Hematopoietic multipotent progenitor cell (in vitro differentiated cells): ENCODE measurements at regions not wholly inside any gene's neighbourhood (a gene's known extent, or its start where the extent isn't known, plus 50 kb on each side); places are given as distances from the start of the nearest gene placed in this dataset.

Source experiments
- DNase-seq, 3 donors: peaks; one replicate each; pipeline ENCODE4 v3.0.0-alpha.2; 2011 to 2015; ENCODE audit warnings: low read depth in 2 of 3, low spot score in 2 of 3

DNA sequence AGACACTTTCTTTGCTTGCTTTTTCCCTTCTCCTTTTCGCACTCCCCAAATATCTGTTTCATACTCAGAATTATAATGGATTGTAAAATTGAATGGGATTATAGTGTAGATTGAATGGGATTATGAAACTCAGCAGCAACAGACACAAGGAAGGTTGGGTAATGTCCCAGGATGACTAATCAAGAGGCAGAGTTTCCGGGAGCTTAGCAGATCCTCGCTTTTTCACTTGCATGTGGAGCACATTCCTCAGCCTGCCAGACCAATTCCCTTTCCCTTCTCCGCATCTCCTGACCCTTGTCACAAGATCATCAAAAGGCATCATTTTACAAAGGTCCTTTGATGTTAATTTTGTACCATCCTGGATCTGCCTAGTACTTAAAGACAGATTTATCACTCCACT, 55.1 kb upstream of the SLC1A1 start:
- DNase-seq, result no peak

DNA sequence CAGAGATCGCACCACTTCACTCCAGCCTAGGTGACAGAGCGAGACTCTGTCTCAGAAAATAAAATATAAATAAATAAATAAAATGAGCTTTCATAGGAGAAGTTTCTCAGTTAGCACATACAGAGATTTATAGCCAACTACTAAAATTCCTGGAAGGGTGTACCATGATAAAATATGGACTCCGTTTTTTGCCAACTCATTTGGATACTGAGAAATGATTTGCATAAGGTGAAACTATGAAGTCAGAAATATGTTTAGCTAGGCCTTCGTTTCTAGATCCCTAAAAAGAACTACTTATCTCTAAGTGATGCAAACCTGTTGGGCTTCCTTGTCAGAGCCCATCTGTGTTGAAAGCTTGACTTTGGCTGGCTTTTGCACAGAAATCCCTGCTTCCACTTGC, 56.9 kb upstream of the SLC1A1 start:
- DNase-seq, result no peak

DNA sequence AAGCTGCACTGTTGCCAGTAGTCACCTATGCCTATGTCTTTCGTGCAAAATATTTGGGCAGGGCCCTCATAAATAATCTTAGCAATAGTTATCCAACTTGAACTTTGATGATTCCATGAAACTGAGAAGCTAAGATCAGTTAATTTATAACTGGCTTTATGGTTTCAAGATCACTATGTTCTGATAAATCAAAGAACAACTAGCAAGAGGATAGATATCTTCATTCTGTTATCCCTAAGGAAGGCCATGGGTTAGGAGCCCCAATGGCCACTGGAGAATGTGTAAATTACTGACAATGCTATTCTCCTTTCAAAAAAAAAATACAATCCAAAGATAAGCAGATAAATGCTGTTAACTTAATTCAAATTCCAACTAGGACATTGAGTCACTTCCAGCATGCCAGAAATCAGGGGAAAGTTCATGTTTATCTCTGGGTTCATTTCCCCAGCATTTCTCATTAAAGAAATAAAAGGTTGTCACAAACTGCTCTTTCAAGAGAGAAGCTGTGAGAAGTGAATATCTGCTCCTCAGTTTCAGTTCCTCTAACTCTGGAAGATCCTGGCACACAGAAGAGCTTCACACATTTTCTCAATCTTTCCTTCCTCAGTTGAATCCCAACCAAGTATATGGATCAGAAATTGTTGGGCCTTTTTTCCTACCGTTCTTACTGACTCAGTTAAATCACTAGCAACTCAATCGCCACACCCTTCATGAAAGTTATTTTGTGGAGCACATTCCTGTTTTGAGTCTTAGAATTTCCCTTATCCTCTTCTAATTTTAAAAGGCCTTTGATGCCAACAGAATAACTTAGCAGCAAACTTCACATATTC, 59.6 kb upstream of the SLC1A1 start:
- DNase-seq, result no peak

DNA sequence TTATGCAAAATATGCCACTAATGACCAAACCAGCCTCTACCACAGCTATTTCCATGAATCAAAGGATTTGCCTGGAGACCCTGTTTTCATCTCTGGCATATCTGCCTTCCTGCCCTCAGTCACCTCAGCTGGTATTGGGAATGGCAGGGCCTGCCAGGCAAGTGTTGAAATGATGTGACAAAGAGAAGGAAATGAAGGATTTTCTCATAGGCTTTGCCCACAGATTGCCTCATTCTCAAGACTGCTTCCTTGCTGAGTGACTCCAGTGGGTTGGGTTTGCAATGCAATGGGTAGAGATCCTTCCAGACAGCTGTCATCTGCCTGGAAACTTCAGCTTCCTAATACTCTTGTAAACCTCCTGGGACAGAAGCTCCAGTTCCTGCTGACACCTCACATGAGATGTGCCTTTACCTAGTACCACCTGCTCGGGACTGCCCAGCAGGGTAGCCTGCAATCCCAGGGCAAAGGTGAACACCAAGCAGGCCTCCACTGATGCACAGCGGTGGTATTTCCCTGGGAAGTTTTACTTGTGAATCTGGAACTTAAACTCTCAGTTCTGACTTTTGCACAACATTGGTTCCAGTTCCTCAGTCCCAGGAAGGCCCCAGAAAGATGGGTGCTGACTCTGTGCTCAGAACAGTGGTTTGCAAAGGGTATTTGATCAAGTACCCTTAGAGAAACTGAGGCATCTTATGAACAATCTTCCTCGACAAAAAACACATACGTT, 64.8 kb upstream of the SLC1A1 start:
- DNase-seq, result no peak

DNA sequence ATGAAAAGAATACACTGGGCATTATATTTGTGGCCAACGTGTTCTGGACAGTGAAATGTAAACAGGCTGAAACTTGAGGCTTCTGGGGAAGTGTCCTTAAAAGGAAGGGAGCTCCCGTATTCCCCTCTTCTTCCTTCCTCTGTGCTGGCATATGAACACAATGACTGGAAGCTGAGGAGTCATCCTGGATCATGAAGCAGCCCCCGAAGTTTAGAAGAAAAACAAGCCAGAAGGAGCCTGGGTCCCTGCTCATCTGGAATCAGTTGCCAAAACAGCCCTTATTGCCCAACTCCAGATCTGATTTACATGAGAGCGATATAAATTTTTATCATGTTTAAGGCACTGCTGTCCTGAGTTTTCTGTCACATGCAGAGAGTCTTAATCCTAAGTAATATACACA, 65.4 kb upstream of the SLC1A1 start:
- DNase-seq, result no peak

DNA sequence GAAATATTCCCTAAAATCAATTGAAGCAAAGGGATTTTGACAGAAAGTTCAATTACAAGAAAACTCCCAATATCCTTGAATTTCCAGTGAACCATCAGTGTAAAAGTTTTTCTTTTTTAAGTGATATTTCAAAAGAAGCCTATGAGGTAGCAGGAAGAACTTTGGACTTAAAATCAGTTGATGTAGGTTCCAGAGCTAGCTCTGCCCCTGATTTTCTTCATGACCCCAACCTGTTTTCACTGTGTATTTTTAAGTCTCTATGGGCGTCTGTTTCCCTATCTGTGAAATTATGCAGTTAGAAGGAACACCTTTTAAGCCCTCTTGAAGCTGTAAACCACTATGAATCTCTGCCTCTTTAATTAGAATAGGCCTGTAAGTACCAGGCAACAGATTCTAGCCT, 66.2 kb upstream of the SLC1A1 start:
- no peak for DNase-seq

DNA sequence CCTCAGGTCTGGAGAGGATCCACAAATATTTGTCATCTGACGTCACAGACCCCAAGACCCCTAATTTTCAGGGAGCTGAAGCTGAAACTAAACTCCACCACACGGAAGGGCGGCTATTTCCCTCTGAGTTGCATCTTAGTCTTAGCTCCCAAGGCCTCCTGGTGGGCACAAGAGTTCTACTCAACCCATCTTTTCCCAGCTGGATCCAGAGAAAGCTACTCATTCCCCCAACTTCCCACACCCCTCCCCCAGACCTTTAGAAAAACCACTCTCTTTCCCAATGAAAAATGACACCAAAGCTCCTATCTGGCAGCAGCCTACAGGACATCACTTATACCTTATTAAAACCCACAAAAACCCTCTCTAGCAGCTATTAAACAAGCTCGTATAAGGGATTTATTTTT, 67.1 kb upstream of the SLC1A1 start:
- DNase-seq, result no peak

DNA sequence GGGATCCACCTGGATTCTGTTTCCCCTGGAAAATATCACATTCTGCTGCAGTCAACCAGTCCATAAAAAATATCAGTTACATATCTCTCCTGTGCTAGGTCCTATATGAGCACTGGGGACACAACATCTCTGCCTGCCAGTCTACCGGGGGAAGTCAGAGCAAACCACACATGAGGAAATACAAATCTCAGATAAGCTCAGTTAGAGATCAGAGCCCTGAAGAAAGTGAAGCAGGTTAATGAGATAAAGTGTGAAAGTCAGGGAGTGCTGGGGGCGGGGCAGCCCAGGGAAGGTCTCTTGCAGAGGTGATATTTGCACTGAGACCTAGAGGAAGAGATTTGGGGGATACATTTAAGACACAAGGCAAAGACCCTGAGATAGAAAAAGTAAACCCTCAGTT, 67.8 kb upstream of the SLC1A1 start:
- peak in 2 of 3 donors; percentile 7 to 59 for DNase-seq

DNA sequence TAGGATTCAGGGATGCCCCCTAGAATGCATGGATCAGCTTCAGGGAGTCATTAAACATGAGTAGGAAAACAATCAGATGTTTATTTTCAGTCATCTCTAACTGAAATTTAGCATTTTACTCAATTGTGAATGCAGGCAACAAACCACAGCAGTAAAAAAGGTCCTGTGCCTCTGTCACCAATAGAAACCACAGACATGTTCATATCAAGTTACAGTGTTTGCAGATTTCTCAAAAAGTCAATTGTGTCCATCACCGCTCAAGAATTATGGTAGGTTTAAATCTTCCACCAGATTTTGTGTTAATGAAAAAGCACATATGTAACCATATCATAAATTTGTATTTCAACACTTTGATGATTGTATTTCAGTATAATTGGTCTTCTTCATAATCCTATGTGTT, 68.4 kb upstream of the SLC1A1 start:
- no peak for DNase-seq

DNA sequence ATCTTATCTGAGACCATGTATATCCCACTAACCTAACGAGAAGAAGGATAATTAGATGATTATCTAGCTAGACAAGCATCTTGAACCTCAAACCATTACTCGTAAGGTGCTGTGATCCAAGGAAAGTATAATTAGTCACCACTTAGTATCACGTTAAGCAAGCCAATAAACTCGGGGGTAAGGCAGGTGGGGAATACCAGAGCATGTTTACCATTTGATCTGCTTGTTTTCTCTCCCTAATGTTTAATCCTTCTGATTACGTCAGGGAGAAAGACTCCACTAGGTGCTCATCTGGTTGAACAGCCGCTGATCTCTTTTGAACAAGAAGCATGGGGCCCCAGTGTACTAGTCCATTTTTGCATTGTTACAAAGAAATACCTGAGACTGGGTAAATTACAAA, 69.9 kb upstream of the SLC1A1 start:
- DNase-seq, result no peak

DNA sequence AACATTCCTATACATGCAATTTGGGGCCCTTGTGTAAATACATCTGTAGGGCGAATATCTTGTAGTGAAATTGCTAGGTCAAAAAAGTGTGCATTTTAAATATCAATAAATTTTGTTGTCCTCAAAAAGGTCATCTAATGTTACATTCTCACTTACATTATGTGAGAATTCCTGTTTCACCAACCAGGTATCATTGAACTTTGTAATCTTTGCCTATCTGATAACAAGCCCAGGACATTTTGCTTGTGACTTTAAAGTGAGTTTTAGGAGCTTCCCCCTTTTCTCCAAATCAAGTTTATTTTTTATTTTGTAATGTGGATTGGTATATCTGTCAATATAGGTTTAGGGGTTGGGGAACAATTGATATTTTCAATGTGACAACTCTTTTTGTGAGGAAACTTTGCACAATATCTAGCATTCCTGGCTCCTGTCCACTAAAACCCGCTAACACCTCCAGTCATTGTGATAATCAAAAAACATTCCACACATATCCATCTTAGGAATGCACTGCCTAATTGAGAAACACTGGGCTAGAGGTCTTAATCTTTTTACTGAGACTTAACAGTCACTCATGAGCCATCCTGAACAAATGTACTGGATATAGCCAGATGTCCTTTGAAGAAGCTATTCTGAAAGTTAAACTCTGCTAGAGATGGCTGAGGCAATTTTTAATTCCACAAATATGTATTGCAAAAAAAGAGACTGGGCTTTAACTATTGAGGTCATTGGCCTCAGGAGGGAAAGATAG, 72.5 kb upstream of the SLC1A1 start:
- DNase-seq, result no peak

DNA sequence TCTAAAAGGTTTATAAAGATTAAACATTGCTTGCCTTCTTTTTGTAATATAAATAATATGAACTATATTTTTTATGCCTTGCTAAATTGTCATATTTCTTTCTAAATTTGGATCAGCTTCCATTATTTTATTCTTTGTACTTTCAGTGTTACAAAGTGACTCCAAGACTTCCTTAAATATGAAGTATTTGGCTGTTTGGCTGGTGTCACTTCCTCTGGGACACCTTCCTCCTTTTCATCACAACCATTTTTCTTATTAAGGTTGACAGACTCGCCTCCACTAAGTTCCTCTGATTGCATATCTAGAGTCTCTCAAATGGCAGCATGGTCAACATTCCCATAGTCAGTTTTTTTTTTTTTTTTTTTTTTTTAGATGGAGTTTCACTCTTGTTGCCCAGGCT, 73.8 kb upstream of the SLC1A1 start:
- no peak for DNase-seq

DNA sequence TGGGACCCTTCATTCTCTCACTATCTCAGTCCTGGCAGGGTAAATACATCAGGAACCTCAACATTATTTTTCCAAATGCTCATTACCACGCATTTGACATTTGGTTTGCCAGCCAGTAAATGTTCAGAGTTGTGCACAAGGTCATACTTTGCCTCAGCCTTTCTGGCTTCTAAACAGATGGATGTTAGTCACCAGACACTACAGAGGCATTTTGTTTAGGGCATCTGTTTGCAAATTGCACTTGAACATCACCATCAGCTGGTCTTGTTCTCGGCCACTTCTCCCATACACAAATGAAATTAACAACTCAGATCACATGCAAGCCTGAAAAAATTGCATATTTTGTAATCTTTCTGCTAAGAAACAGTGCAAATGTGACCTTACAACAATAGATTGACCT, 75.0 kb upstream of the SLC1A1 start:
- no peak for DNase-seq

DNA sequence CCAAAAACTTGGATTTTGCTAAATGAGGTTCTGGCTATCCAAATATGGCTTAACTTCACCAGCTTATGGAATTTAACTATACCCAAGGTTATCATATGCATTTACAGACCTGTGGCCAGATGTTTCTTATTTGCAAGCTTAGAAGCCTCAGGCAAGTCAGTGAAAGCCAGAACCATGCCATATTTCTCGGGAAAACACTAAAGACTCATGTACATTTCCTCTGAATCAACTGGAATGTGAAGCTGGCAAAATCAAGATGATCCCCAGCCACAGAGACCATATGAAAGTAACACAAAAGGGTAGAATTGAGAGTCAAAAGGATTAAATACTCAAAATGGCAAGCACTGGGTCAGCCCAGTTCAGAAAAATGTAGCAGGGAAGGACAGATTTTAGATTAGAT, 76.4 kb upstream of the SLC1A1 start:
- DNase-seq, result no peak

DNA sequence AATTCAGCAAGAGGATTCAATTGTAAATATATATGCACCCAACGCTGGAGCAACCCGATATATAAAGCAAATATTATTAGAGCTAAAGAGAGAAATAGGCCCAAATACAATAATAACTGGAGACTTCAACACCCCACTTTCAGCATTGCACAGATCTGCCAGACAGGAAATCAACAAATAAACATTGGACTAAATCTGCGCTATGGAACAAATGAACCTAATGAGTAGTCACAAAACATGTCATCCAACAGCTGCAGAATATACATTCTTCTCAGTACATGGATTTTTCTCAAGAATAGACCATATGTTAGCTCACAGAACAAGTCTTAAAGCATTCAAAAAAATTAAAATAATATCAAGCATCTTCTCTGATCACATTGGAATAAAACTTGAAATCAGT, 86.1 kb upstream of the SLC1A1 start:
- DNase-seq, result no peak

DNA sequence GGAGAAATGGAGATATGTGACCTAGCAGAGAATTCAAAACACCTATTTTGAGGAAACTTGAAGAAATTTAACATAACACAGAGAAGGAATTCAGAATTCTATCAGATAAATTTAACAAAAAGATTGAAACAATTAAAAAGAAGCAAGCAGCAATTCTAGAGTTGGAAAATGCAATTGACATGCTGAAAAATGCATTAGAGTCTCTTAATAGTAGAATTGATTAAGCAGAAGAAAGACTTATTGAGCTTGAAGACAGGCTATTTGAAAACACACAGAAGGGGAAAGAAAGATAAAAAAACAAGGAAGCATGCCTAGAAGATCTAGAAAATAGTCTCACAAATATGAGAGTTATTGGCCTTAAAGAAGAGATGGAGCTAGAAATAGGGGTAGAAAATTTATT, 87.8 kb upstream of the SLC1A1 start:
- no peak for DNase-seq

DNA sequence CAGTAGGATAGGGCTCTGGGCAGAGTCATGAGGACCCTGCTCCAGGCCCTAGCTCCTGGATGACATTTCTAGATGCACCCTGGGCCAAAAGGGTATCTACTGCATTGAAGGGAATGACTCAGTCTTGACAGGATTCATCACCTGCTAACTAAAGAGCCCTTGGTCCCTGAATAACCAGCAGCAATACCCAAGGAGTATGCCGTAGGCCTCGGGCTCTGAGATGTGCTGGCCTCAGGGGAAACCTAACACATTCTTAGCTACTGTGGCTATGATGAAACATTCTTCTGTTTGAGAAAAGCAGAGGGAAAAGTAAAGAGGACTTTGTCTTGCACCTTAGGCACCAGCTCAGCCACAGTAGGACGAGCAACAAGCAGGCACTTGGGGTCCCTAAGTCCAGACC, 89.5 kb upstream of the SLC1A1 start:
- DNase-seq, result no peak

DNA sequence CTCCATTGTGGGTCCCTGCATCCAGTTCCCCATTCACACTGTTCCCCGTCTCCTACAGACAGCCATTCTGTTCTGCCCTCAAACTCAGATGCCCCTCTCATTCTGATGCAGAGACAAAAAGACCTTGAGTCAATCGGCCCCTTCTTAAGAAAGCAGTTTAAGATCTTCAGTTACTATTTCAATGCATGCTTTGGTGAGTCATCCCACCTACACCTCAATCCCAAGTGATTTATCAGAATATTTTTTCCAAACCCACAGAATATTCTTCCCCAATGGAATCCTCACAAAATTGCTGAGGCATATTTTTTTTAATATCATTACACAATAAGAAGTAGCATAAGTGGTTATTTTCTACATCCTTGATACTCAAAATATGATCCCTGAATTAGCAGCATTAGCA, 92.4 kb upstream of the SLC1A1 start:
- no peak for DNase-seq

DNA sequence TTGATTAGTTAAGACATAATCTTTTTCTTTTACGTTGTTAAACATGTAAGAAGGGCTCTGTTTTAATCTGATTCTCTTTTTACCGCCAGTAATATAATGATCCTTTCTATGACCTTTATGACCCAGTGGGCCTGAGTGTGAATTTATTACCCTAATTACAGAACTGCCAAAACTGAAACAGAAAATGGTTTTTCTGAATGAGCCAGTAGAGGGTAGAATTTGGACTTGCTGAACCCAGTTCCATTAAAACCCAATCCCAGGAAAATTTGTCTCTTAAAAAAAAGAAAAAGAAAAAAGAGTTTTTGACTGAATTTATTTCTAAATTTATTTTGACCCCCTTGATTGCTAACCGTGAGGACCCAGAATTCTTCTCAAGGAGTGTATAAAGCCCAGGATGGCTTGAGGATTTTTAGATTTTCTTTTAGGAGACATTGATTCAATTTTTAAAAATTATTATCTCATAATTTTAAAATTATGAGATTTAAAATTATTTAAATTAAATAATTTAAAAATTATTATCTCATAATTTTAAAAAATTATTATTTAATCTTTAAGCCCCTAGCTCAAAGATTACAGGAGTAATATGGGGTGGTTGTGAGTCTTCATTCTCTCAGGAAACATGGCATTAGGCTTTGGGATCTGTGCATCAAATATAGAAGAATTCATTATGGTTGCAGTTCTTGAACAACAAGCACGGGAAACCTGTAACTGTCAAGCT, 94.1 kb upstream of the GLIS3 start:
- no peak for DNase-seq

DNA sequence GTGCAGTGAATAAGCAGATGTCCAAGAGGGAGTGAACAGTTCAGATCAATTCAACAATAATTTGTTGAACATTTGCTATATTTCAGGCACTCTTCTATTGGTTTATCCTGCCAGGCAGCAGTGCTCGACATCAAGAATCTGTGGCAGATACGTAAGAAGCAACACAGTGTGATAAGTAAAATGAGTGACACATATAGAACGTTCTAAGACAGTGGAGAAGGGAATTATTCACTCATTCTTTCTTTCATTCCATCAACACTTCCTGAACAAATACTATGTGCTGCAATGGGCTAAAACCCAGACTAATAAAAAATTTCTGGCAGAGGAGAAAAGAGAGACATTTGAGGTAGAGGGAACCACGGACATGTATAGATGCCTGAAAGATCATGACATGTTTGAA, 89.9 kb upstream of the GLIS3 start:
- no peak for DNase-seq

DNA sequence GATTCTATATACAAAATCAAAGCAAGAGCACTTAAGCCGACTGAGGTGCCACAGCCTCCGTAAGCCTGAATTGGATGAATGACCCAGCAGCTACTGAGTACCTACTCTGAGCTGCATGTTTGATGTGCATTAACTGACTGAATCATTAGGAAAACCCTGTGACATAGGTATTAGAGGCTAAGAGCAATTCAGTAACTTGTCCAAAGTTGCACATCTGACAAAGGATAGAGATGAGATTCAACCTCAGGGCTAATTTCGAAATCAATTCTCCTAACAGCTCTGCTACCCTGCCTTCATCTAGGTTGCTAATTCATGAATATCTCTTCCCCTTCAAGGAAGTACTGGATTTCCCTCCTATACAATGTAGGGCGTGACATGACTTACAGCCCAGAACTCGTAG, 89.1 kb upstream of the GLIS3 start:
- no peak for DNase-seq
